ENCODE measurements at regions not wholly inside any gene's neighbourhood (a gene's known extent, or its start where the extent isn't known, plus 50 kb on each side); places are given as distances from the start of the nearest gene placed in this dataset.

- TF ChIP-seq, protein P1, sequence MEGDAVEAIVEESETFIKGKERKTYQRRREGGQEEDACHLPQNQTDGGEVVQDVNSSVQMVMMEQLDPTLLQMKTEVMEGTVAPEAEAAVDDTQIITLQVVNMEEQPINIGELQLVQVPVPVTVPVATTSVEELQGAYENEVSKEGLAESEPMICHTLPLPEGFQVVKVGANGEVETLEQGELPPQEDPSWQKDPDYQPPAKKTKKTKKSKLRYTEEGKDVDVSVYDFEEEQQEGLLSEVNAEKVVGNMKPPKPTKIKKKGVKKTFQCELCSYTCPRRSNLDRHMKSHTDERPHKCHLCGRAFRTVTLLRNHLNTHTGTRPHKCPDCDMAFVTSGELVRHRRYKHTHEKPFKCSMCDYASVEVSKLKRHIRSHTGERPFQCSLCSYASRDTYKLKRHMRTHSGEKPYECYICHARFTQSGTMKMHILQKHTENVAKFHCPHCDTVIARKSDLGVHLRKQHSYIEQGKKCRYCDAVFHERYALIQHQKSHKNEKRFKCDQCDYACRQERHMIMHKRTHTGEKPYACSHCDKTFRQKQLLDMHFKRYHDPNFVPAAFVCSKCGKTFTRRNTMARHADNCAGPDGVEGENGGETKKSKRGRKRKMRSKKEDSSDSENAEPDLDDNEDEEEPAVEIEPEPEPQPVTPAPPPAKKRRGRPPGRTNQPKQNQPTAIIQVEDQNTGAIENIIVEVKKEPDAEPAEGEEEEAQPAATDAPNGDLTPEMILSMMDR (conservative IDR thresholded peaks at IDR 0.05): no peak
- no peak for TF ChIP-seq ZFX (IDR thresholded peaks at IDR 0.05)
Observed at GRCh38 chr4:133713340-133713739, 488.2 kb downstream of the PABPC4L start.
